ENCODE measurements at regions not wholly inside any gene's neighbourhood (a gene's known extent, or its start where the extent isn't known, plus 50 kb on each side); places are given as distances from the start of the nearest gene placed in this dataset.

DNA sequence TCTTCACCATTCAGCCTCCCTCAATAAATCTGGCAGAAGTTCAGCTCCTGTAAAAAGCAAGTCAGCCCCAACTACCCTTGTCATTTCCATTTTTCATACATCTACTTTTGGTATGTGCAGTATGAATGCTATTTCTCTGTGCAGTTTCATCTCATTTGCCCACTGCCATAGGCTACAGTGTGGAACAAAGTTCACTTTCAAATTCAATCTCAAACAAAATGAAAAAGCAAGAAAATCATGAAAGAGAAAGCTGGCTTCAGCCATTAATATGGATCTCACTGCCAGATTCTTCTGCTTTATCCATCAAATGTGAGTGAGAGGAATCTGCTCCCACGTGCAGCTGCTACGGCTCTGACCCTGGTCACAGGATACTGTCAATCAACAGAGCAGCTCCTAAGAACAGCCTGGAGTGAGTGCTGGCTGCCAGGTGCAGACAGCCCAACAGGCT is 494.2 kb downstream of the ZNF608 start:
- H4K20me1 ChIP-seq (ENCODE audit: insufficient read depth): no peaks in the 10 kb centered on the region
- WGBS, 2 experiments (ENCODE audit: low coverage in 1 of 2, low lambda C conversion rate in 2 of 2, missing lambda C conversion rate in 2 of 2): 49 to 51% methylated on average over 2 of the region's 2 CpGs
- H2AFZ ChIP-seq: no peak overlapping the region

GRCh38 chr5:124245276-124245675 is 501.2 kb downstream of the ZNF608 start:
- Histone ChIP-seq H3K27me3 (replicated peaks; ENCODE audit: insufficient read depth) (no peaks in the 10 kb centered on the region), H3F3A (ENCODE audit: insufficient read depth) (no peaks in the 10 kb centered on the region), H4K20me1 (ENCODE audit: insufficient read depth) (no peaks in the 10 kb centered on the region), H3K9me3 (ENCODE audit: low read depth) (no peaks in the 10 kb centered on the region), H3K79me2 (ENCODE audit: insufficient read depth) (no peaks in the 10 kb centered on the region), H2AFZ (no peak overlapping the region), H3K9me2 (ENCODE audit: insufficient read depth) (no peaks in the 10 kb centered on the region), H3K36me3 (ENCODE audit: low read depth) (no peaks in the 10 kb centered on the region), H3K4me1 (ENCODE audit: insufficient read depth) (no peaks in the 10 kb centered on the region), H3K9ac (no peak overlapping the region), H3K4me2 (ENCODE audit: unreplicated experiment) (no peak overlapping the region), H3K27ac (no peak overlapping the region), H3K4me3 (no peak overlapping the region)
- TF ChIP-seq EZH2phosphoT487 (IDR thresholded peaks at IDR 0.05; ENCODE audit: insufficient read depth, low read depth) (no peak), EZH2 (IDR thresholded peaks at IDR 0.05; ENCODE audit: insufficient read depth, poor library complexity, severe bottlenecking) (no peak)
- DNase-seq: no peak
- in situ Hi-C loops (cut with MboI): no loop called here

More for the DNA sequence above, 494.2 kb downstream of the ZNF608 start:
- in situ Hi-C loops (cut with MboI): no loop called here
- no peak overlapping the region for H3K9ac ChIP-seq
- peaks cover 17% of the 10 kb centered on the region for H3K27me3 ChIP-seq (replicated peaks; ENCODE audit: insufficient read depth)
- H3K36me3 ChIP-seq (ENCODE audit: low read depth): no peaks in the 10 kb centered on the region
- no peak overlapping the region for H3K27ac ChIP-seq
- H3K9me3 ChIP-seq (ENCODE audit: low read depth): no peaks in the 10 kb centered on the region
- H3K4me2 ChIP-seq (ENCODE audit: unreplicated experiment): no peak overlapping the region
- TF ChIP-seq EZH2phosphoT487 (IDR thresholded peaks at IDR 0.05; ENCODE audit: insufficient read depth, low read depth) (no peak), EZH2 (IDR thresholded peaks at IDR 0.05; ENCODE audit: insufficient read depth, poor library complexity, severe bottlenecking) (no peak)
- no peaks in the 10 kb centered on the region for H3K79me2 ChIP-seq (ENCODE audit: insufficient read depth)
- DNase-seq: no peak
- no peak overlapping the region for H3K4me3 ChIP-seq
- no peaks in the 10 kb centered on the region for H3F3A ChIP-seq (ENCODE audit: insufficient read depth)
- H3K4me1 ChIP-seq (ENCODE audit: insufficient read depth): no peaks in the 10 kb centered on the region
- no peaks in the 10 kb centered on the region for H3K9me2 ChIP-seq (ENCODE audit: insufficient read depth)

- H3K9me3 ChIP-seq (ENCODE audit: low read depth): no peaks in the 10 kb centered on the region
- H3K4me3 ChIP-seq: no peak overlapping the region
- peaks cover 7% of the 10 kb centered on the region for H3K27me3 ChIP-seq (replicated peaks; ENCODE audit: insufficient read depth)
- no peak for DNase-seq
- no peaks in the 10 kb centered on the region for H3F3A ChIP-seq (ENCODE audit: insufficient read depth)
- H3K9me2 ChIP-seq (ENCODE audit: insufficient read depth): no peaks in the 10 kb centered on the region
- no peaks in the 10 kb centered on the region for H4K20me1 ChIP-seq (ENCODE audit: insufficient read depth)
- 62 to 63% methylated on average over 1 of the region's 1 CpG for WGBS, 2 experiments (ENCODE audit: low coverage in 1 of 2, low lambda C conversion rate in 2 of 2, missing lambda C conversion rate in 2 of 2)
- TF ChIP-seq EZH2phosphoT487 (IDR thresholded peaks at IDR 0.05; ENCODE audit: insufficient read depth, low read depth) (no peak), EZH2 (IDR thresholded peaks at IDR 0.05; ENCODE audit: insufficient read depth, poor library complexity, severe bottlenecking) (no peak)
- no peak overlapping the region for H2AFZ ChIP-seq
- no peak overlapping the region for H3K4me2 ChIP-seq (ENCODE audit: unreplicated experiment)
- H3K27ac ChIP-seq: no peak overlapping the region
- in situ Hi-C loops (cut with MboI): no loop called here
- H3K4me1 ChIP-seq (ENCODE audit: insufficient read depth): no peaks in the 10 kb centered on the region
- no peaks in the 10 kb centered on the region for H3K79me2 ChIP-seq (ENCODE audit: insufficient read depth)
- H3K9ac ChIP-seq: no peak overlapping the region
- no peaks in the 10 kb centered on the region for H3K36me3 ChIP-seq (ENCODE audit: low read depth)
Measured at GRCh38 chr5:124240732-124241131, 505.7 kb downstream of the ZNF608 start.

DNA sequence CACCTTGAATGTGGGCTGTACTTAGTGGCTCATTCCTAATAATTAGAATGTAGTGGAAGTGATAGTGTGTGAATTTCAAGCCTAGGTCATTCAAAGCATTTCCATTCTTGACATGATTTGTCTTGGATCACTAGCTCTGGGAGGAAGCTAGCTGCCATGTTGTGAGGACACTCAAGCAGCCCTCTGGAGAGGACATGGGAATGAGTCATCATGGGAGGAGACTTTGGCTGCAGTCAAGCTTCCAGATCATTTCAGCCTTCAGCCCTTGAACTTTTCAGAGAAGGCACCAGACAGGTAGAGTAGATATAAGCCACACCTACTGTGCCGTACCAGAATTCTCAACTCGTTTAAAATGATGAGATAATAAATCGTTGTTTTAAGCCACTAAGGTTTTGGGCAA is 506.9 kb downstream of the ZNF608 start:
- Histone ChIP-seq H3K9me3 (ENCODE audit: low read depth) (no peaks in the 10 kb centered on the region), H3K9me2 (ENCODE audit: insufficient read depth) (no peaks in the 10 kb centered on the region), H3K4me2 (ENCODE audit: unreplicated experiment) (no peak overlapping the region), H3K27me3 (replicated peaks; ENCODE audit: insufficient read depth) (peaks cover 11% of the 10 kb centered on the region), H4K20me1 (ENCODE audit: insufficient read depth) (no peaks in the 10 kb centered on the region), H3K27ac (no peak overlapping the region), H3K79me2 (ENCODE audit: insufficient read depth) (no peaks in the 10 kb centered on the region), H3K4me1 (ENCODE audit: insufficient read depth) (no peaks in the 10 kb centered on the region), H3F3A (ENCODE audit: insufficient read depth) (no peaks in the 10 kb centered on the region), H3K4me3 (no peak overlapping the region), H3K36me3 (ENCODE audit: low read depth) (no peaks in the 10 kb centered on the region), H2AFZ (no peak overlapping the region), H3K9ac (no peak overlapping the region)
- in situ Hi-C loops (cut with MboI): no loop called here
- DNase-seq: no peak
- WGBS, 2 experiments (ENCODE audit: low coverage in 1 of 2, low lambda C conversion rate in 2 of 2, missing lambda C conversion rate in 2 of 2): 86 to 95% methylated on average over 3 of the region's 3 CpGs
- TF ChIP-seq EZH2 (IDR thresholded peaks at IDR 0.05; ENCODE audit: insufficient read depth, poor library complexity, severe bottlenecking) (no peak), EZH2phosphoT487 (IDR thresholded peaks at IDR 0.05; ENCODE audit: insufficient read depth, low read depth) (no peak)

DNA sequence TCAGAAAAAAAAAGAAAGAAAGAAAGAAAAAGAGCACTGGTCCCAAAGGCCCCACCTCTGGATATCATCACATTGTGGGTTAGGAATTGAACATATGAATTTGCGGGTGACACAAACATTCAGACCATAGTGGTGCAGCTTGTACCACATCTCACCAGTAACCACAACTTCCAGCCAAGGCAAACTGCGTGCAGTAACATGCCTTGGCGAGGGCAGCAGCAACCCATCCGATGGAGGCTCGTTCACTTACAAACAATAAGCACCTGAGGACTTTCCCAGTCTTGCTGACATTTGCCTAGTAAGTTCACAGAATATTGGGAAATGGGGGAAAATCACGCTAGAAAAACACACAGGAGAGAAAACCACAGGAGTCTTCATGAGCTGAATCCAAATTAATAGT is 508.1 kb downstream of the ZNF608 start:
- H3K9me2 ChIP-seq (ENCODE audit: insufficient read depth): no peaks in the 10 kb centered on the region
- TF ChIP-seq EZH2 (IDR thresholded peaks at IDR 0.05; ENCODE audit: insufficient read depth, poor library complexity, severe bottlenecking) (no peak), EZH2phosphoT487 (IDR thresholded peaks at IDR 0.05; ENCODE audit: insufficient read depth, low read depth) (no peak)
- H3K36me3 ChIP-seq (ENCODE audit: low read depth): no peaks in the 10 kb centered on the region
- H3K4me1 ChIP-seq (ENCODE audit: insufficient read depth): no peaks in the 10 kb centered on the region
- no peak overlapping the region for H3K9ac ChIP-seq
- no peak overlapping the region for H2AFZ ChIP-seq
- DNase-seq: no peak
- H4K20me1 ChIP-seq (ENCODE audit: insufficient read depth): no peaks in the 10 kb centered on the region
- no peaks in the 10 kb centered on the region for H3K79me2 ChIP-seq (ENCODE audit: insufficient read depth)
- no peaks in the 10 kb centered on the region for H3F3A ChIP-seq (ENCODE audit: insufficient read depth)
- H3K27ac ChIP-seq: no peak overlapping the region
- H3K27me3 ChIP-seq (replicated peaks; ENCODE audit: insufficient read depth): peaks cover 14% of the 10 kb centered on the region
- WGBS, 2 experiments (ENCODE audit: low coverage in 1 of 2, low lambda C conversion rate in 2 of 2, missing lambda C conversion rate in 2 of 2): 60 to 64% methylated on average over 6 of the region's 6 CpGs
- in situ Hi-C loops (cut with MboI): no loop called here
- no peak overlapping the region for H3K4me2 ChIP-seq (ENCODE audit: unreplicated experiment)
- no peak overlapping the region for H3K4me3 ChIP-seq
- no peaks in the 10 kb centered on the region for H3K9me3 ChIP-seq (ENCODE audit: low read depth)
